ENCODE measurements at regions not wholly inside any gene's neighbourhood (a gene's known extent, or its start where the extent isn't known, plus 50 kb on each side); places are given as distances from the start of the nearest gene placed in this dataset.

DNA sequence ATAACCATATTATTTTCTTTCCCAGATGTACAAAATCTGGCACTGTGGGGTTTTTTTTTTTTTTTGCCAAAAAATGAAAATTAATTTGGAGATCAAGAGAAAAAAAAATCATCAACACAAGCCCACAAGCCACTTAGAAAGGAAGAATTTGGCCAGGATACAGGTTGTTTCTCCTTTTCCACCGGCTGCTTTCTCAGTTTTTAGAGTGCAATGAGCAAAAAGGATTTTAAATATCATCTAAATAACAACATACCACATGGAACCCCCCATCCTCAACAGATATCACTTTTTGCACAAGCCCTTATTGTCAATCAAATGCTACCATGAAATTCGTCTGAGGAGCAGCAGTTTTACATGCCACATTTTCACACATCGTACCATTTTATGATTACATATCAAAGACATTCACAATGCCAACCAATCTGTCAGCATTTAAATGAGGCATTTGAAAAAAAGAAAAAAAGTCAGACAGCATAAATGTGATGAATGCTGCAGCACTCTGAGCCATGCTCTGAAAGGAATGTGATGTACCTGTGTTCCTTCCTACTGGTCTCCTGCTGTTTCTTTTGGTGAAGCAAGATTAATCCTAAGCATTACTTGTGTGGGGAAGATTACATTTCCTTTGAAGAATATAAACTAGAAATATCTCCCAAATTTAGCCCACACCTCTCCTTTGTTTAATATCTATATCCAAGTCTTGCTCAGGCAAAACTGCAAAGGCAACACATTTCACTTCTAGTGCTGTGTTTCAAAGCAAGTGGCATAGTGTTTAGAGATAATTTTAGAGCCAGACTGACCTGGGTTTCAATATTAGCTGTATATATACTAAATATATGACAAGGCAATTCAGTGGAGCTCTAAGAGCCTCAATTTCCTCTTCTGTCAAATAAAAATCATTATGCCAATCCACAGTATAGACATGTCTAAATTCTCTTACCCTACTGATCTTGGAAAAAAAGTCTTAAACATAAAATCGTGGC lies 391.3 kb downstream of the CMPK2 start:
- no TSS peak for BruUV-seq (replicated peaks)
- Histone ChIP-seq H3K79me2 (ENCODE audit: insufficient read depth, low read length) (no peaks in the 10 kb centered on the region), H3K9ac (ENCODE audit: insufficient read depth, low read depth, low read length) (no peak overlapping the region), H4K20me1 (ENCODE audit: insufficient read depth, low read length) (no peaks in the 10 kb centered on the region), H3K4me3 (replicated peaks in 1 of 3; ENCODE audit: insufficient read depth in 1 of 3, low read depth in 2 of 3, low read length in 3 of 3) (no peak overlapping the region), H3K9me3 (ENCODE audit: low read length) (peaks cover 4% of the 10 kb centered on the region; the same call in 1 of the 2 replicates), H3K36me3 (replicated peaks in 1 of 2; ENCODE audit: control insufficient read depth in 1 of 2, insufficient read depth in 2 of 2, low read length in 2 of 2) (no peaks in the 10 kb centered on the region), H3K4me2 (ENCODE audit: low read depth, low read length) (no peak overlapping the region), H3K27me3 (ENCODE audit: control insufficient read depth in 1 of 2, insufficient read depth in 2 of 2, low read length in 2 of 2) (no peaks in the 10 kb centered on the region), H2AFZ (ENCODE audit: low read length) (no peak overlapping the region), H3K4me1 (ENCODE audit: insufficient read depth, low read length) (no peaks in the 10 kb centered on the region), H3K27ac (ENCODE audit: extremely low read length, insufficient read depth, low read length) (no peak overlapping the region)
- 0% methylated on average over 4 of the region's 4 CpGs for WGBS (ENCODE audit: low lambda C conversion rate)
- in situ Hi-C loops (cut with HindIII; ENCODE audit: extremely low pct_ligation_motif_present, low pct_unique_long_range_greater_than_20kb) (no loop called here), intact Hi-C loops (cut with micrococcal nuclease; ENCODE audit: unreplicated experiment) (no loop called here)
- no peak for DNase-seq (ENCODE audit: low spot score)
- TF ChIP-seq ZNF577 (CRISPR knock-in tag; IDR thresholded peaks at IDR 0.05; ENCODE audit: borderline replicate concordance, low read depth) (no peak), HDAC6 (IDR thresholded peaks at IDR 0.05; ENCODE audit: low read depth, low read length) (no peak), HDAC2 (CRISPR knock-in tag; IDR thresholded peaks at IDR 0.05) (no peak), HDAC1 (CRISPR knock-in tag; IDR thresholded peaks at IDR 0.05) (no peak), ZNF605 (CRISPR knock-in tag; IDR thresholded peaks at IDR 0.05) (no peak), CENPX (CRISPR knock-in tag; IDR thresholded peaks at IDR 0.05) (no peak), CENPBD1 (CRISPR knock-in tag; IDR thresholded peaks at IDR 0.05; ENCODE audit: borderline replicate concordance, low read depth) (no peak), NR2F1 (CRISPR knock-in tag; IDR thresholded peaks at IDR 0.05) (no peak)
- ChIA-PET POLR2A (no interaction called here), CTCF (ENCODE audit: low intra/inter-chr PET ratio, low total read pairs) (no interaction called here)
- no peak for ATAC-seq
- FAIRE-seq = no peak

Measured in HepG2 (cell line).